Medulla oblongata (tissue), 1 donor: ENCODE measurements at regions not wholly inside any gene's neighbourhood (a gene's known extent, or its start where the extent isn't known, plus 50 kb on each side); places are given as distances from the start of the nearest gene placed in this dataset.

Source experiments
- DNase-seq: peaks from one replicate; pipeline ENCODE4 v3.0.0-alpha.2; 2015; ENCODE audit errors: extremely low spot score

DNA sequence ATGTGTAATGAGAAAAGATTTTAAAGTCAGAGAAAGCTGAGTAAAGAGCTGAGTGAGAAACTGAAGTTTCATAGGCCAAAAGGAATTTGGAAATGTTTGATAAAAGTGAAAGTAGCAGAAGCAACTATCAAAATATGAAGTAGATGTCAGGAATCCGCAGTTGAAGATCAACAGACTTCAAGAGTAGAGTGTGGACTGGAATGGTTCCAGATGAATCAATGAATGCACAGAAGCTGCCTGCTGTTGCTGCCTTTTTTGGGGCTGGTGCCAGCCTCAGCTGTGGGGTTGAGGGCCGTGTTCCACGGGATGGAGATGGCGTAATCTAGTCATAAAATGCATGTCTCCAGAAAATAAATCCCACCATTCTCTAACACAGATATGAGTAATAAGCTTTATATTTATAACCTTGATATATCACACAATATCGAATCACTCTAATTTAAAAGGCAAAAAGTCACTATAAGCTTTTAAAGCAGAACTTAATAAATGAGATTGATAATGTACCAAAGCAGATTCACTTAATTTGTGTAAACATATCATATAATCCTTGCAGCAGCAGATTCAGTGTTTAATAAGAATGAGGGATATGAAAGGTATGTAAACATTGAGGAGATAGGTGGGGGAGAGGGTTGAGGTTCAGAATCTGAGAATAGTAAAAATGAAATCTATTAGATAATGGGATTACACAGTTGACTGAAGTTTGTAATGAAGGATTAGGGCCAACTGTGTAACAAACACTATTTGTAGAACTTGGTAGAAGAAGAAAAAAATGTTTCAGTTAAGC lies 652.3 kb upstream of the FTMT start:
- DNase-seq: peak; percentile 4

DNA sequence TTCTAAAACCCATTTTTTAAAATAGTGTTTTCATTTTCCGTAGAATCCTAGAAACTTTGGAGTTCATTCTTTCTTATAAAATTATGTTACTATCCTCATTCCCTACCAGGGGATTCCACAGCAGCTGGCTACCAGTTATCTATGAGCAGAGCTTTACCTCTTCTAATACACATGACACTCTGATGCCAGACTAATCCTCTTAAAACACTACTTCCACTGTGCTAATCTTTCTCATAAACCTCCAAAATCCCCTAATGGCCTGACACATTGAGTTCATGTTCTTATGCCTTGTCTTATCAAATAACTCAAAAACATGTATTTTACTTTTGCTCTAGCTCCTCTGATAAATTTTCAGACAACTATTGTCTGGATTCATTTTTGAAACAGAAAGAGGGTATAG lies 633.6 kb upstream of the FTMT start:
- DNase-seq: no peak

DNA sequence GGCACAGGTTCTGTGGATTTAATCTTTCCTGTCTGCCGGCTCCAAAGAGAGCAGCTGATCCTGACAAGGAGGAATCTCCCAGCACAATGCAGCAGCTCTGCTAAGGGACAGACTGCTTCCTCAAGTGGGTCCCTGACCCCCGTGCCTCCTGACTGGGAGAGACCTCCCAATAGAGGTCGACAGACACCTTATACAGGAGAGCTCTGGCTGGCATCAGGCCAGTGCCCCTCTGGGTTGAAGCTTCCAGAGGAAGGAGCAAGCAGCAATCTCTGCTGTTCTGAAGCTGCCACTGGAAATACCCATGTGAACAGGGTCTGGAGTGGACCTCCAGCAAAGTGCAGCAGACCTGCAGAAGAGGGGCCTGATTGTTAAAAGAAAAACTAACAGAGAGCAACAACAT lies 630.2 kb upstream of the FTMT start:
- DNase-seq: no peak

DNA sequence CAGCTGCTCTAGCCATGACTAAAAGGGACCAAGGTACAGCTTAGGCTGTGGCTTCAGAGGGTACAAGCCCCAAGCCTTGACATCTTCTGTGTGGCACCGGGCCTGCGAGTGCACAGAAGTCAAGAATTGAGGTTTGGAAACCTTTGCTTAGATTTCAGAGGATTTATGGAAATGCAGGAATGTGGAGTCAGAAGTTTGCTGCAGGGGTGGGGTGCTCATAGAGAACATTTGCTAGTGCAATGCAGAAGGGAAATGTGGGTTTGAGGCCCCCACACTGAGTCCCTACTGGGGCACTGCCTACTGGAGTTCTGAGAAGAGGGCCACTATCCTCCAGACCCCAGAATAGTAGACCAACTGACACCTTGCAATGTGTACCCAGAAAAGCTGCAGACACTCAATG lies 624.9 kb upstream of the FTMT start:
- no peak for DNase-seq

DNA sequence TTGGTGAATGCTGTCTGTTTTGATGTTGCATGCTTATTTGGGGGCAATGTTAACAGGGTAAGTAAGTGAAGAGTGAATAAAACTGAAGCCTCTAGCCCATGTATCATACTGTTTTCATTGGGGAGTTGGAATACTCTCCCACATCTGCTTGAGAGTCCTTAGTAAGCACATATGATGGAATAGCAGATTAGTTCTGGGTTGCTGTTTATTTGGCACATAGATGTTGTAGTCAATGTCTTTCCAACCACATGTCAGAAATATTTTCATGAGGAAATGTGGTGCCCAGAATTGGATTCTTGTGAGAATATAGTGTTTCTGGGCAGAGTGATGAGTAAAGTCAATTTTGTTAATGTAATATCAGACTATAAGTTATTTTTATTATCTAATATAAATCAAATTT lies 611.7 kb upstream of the FTMT start:
- DNase-seq: no peak

DNA sequence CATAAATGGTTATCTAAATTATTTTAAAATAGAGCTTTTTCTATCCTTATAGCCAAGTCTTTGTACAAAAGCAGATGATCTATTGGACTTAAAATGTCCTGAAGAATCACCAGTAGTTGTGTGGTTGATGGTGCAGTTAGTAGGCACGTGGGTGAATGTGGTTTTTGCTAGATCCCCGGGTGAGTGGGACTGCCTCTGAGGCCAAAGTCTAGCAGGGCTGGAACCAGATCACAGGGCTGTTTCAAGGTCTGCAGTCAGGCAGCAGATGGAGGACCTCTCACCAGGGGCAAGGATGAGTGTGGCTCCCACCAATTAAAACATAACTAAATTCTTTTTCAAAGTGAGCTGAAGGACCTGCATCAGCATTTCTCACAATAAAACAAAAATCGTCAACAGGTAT lies 604.7 kb upstream of the FTMT start:
- no peak for DNase-seq

DNA sequence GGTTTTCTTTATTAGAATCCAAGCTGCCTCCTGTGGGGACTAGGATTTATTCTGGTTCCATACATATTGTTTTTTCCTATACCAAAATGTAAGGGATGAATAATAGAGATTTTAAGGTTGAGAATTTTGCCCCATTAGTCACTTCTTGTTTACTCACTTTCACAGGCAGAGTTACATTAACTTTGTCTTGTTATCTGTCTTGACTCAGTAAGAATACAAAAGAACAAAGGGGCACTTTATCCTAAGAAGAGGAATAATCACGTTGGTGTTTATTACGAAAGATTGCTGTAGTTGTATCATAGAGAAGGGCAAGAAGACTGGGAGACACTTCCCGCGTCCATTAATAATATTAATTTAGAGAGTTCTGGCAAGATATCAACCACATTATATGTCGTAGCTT lies 599.7 kb upstream of the FTMT start:
- no peak for DNase-seq

DNA sequence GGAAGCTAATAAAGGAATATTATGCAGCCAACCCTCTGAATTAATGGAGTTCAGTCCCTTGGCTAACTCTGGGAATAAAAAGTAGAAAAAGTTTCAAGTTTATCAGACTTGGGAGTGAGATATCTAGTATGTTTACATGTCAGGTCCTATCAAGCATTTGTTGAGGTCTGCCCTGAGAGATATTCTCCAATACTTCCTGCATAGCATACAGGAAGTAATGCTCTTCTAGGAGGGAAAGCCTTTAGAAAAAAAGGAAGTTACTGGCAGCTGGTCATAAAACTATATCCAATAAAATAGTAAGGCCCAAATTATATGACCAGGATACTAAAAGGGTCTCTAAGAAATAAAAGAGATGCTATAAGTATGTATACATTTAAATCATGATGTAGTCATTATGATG lies 594.1 kb upstream of the FTMT start:
- no peak for DNase-seq

DNA sequence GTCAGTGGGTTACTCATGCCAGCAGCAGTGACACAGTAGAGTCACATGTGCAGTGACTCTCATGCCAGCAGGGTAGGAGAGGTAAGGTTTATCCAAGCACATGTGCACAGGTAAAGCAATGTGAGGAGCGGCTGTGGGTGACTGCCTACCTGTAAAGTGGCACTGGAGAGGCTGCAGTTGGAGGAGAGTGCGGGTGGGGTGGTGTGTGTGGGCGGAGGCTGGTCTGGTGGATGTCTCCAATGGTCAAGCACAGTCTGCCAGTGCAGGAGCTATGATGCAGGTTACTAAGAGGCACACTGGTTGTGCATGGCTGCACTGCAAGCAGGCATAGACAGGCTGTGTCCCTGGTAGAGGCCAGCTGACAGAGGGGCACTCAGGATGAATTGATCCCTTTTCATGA lies 588.2 kb upstream of the FTMT start:
- no peak for DNase-seq

DNA sequence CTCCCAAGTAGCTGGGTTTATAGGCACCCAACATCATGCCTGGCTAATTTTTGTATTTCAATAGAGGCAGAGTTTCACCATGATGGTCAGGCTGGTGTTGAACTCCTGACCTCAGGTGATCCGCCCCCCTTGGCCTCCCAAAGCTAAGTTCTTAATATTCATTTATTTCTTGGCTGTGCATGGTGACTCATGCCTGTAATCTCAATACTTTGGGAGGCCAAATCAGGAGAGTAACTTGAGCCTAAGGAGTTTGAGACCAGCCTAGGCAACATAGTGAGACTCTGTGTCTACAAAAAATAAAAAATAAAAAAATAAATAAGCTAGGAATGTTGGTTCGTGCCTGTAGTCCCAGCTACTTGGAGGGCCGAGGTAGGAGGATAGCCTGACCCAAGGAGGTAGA lies 587.1 kb upstream of the FTMT start:
- no peak for DNase-seq

DNA sequence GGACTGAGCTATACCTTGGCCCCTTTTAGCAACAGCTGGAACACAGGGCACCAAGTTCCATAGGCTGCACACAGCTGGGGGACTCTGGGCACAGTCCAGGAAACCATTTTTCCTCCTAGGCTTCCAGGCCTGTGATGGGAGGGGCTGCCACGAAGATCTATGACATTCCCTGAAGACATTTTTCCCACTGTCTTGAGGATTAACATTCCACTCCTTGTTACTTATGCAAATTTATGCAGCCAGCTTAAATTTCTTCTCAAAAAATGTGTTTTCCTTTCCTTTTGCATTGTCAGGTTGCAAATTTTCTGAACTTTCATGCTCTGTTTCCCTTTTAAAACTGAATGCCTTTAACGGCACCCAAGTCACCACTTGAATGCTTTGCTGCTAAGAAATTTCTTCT lies 580.1 kb upstream of the FTMT start:
- no peak for DNase-seq

DNA sequence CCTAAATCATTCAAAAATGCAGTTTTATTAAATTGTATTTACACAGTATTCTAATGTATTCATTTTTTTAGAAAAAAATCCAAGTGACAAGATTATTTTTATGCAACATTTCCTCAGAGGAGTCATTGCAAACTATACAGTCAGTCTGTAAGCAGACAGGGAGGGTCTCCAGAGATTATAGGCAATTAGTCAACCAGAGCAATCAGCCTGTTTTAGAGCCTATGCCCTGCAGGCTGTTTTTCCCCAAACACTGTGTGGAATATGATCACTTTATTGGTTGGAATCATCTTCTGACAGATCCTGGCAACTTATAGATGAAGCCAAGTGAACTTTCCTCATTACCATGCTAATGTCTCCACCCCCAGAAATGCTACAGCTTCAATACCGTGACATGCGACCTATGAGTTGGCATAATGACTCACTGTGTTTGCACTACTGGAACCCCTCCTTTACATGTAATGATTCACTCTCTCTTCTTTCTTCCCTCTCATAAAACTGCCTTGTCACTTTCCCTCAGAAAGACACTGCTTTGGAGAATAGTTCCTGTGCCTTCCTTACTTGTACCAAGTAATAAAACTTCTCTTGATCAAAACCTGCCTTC lies 577.7 kb upstream of the FTMT start:
- no peak for DNase-seq

DNA sequence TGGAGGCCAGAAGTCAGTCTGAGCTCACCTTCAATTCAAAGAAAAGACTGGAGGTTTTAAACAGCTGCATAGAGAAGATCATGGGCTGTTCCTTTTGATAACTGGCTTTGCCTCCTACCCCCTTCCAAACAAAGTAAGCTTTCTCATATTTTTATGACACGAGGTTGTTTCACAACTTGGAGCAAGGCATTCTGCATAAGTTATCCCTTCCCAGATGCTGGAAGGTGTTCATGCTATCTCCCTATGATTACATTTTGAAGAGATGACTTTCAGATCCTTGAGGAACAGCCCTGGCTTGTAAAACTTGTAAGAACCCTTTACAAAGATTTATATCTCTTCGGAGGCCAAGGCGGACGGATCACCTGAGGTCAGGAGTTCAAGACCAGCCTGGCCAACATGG lies 571.9 kb upstream of the FTMT start:
- DNase-seq: no peak

DNA sequence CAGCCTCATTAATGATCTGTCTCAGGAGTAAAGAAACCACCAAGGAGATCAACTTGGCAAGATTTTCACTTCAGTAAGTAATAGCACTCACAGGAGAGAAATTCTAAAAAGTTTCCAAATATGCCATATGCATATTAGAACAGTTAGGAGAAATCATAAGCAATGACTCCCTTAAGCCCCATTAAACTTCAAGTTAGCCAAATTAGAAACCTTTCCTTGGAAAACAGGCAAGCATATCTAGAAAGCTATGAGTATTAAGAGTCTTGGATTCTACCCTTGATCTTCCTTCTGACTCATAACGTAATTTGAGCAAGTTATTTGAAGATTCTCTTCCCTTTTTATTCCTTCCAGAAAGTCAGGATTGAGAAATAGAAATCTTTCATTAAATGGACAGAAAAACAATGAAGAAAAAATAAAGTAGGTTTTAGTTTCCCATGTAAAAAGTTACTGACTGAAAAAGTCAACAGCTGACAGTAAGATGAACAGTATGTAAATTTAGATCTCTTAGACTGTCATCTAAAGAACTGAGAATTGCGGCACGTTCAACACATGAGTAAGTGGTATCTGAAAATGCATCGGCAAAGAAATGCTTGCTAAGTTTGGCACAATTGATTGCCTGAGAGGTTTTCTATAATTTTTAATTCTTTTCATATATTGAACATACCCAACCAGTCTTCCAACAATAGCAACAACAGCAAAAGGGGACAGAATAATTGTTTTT lies 565.7 kb upstream of the FTMT start:
- no peak for DNase-seq

DNA sequence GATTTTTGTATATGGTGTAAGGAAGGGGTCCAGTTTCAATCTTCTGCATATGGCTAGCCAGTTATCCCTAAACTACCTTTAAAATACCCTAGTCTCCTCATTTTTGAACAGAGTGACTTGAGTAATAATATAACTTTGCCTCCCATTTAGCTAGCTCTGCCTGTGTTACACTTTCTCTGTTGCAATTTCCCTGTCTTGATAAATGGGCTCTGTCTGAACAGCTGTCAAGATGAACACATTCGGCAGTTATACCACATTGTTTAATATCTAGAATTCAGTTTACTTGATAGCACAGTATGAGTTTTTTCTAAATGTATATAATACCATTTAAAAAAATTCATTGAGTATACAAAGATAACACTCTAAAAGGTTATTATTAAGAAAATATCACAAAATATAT lies 562.9 kb upstream of the FTMT start:
- DNase-seq: no peak

DNA sequence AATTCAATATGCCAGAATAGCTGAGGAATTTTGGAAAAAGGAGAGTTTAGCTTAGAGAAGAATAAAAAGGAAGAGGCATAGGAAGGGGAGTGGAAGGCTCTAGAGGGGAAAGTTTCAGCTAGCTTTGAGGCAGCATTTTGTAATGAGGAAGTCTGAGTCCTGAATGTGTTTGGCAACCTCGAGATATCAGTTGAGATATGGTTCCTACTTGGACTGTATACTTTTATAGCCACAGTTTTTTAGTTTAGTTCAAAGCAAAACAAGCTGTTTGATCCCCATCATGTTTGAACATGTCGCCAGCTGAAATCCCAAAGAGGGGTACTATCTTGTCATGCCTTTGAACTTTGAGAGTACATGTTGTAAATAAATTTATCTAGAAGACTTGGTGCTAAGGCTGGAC lies 559.0 kb upstream of the FTMT start:
- DNase-seq: no peak

DNA sequence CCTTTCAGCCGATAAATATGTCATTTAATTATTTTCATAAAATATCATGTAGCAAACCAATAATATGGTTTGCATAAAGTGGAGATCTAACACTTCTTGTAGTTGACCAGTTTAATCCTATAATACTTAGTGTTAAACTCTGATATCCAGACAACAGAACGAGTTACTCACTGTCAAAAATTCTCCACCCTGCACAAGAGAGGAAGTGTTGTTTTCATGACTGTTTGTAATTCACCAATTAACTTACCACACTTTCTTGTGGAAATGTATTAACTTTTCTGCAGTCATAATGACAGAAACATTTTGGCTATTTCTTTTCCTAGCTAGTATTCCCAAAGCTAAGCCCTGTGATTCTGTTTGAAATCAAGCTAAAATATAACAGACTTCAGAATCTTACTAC lies 555.3 kb upstream of the FTMT start:
- DNase-seq: no peak

DNA sequence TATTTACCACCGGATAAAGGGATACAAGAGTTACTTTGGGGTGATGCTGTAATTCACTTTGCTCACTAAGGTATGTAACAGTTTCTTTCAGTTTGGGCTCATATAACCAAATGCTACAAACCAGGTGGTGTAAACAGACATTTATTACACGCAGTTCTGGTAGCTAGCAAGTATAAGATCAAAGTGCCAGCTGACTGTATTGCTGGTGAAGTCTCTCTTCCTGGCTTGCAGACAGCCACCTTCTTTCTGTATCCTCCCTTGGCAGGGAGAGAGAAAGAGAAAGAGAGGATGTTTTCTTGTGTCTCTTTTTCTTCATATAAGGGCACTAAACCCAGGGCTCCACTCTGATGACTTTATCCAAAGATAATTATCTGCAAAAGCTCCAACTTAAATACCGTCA lies 552.5 kb upstream of the FTMT start:
- no peak for DNase-seq

DNA sequence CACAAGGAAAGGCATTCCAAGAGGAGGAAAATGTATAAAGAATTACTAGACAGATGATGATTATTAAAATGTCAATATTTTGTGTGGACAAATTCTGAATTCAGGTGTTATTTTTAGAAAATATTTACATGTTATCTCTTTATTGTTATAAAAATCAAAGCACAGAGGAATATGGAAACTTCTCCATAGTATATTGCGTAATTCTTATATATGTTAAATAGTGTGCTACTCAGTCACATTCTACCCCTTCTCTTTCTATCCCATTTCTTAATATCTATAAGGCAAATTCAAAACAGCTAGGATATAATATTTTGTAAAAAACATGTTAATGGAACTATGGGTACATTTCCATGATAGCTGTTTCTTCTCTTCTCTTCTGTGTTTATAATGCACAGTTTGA lies 546.8 kb upstream of the FTMT start:
- DNase-seq: no peak

DNA sequence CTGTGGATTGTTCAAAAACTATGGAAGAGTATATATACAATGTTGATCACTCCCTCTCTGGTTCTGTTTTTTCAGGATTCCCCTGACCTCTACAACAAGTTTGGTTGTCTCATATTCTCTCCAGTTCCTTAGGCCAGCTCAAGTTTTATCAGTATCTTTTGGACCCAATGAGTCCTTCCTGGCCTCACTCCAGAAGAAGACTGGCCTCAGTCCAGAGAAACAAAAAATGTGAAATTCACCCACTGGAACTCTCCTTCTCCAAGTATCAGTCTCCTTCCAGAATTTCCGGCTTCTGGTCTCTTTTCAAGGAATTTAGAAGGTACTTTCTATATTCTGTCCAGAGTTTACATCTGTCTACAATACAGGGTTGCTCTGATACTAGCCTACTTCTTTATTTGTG lies 537.8 kb upstream of the FTMT start:
- no peak for DNase-seq

DNA sequence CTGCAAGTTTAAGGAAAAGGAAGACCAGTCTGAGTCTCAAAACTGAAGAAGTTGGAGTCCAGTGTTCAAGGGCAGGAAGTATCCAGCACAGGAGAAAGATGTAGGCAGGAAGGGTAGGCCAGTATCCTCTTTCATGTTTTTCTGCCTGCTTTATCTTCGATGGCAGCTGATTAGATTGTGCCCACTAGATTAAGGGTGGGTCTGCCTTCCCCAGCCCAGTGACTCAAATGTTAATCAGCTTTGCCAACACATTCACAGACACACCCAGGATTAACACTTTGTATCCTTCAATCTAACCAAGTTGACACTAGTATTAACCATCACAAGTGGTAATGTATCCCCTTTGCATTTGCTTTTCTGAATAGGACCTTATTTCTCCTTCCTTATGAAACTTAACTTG lies 535.9 kb upstream of the FTMT start:
- DNase-seq: no peak

DNA sequence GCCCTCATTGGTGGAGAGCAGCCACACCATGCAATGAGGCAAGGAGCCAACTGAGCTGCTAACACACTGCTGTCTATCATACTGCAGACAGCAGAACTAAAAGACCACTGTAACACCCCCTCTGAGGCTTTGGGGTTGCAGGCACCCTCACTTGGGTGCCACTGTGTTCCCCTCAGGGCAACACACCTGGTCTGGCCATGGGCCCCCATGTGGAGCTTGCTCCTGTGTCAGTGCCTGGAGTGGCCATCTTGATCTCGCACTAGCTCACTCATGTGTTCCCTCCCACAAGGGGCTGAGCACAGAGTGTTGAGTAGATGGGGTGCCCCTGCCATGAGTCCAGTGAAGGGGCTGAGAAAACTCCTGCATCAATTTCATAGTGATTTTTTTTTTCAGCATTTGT lies 532.4 kb upstream of the FTMT start:
- no peak for DNase-seq

DNA sequence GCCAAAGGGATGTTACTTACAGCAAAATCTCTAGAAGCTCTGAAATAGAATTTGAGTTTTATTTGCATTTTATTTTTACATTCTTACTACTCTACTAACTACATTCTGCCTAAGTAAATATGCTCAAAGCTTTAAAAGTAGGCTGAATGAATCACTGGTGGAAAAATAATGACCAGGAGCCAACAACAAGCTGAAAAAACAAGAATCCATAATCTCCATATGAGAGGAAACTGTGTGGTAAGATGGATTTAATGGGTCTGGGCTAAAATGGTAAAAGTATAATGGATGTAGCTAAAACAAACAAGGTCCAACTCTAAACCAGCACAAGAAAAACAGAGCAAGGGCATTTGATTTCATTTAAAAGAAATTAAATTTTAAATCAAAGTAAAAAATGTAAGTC lies 525.8 kb upstream of the FTMT start:
- no peak for DNase-seq
